Type B pancreatic cell (in vitro differentiated cells): ENCODE measurements at regions not wholly inside any gene's neighbourhood (a gene's known extent, or its start where the extent isn't known, plus 50 kb on each side); places are given as distances from the start of the nearest gene placed in this dataset.

Source experiments
- DNase-seq: peaks from one replicate; pipeline ENCODE4 v3.0.0; 2021; ENCODE audit warnings: mixed read lengths; ENCODE audit not compliant: unreplicated experiment; ENCODE audit errors: extremely low spot score
- H3K27ac Mint-ChIP-seq: 2 replicates; pipeline ENCODE4 v1.8.0; 2021; ENCODE audit warnings: mild to moderate bottlenecking, mixed read lengths
- H3K27me3 Mint-ChIP-seq: 2 replicates; pipeline ENCODE4 v1.8.0; 2021; ENCODE audit warnings: mixed read lengths
- H3K36me3 Mint-ChIP-seq: 2 replicates; pipeline ENCODE4 v1.8.0; 2021; ENCODE audit warnings: mixed read lengths
- H3K4me1 Mint-ChIP-seq: one replicate; pipeline ENCODE4 v1.8.0; 2021; ENCODE audit warnings: mixed read lengths; ENCODE audit not compliant: unreplicated experiment
- H3K4me3 Mint-ChIP-seq: 2 replicates; pipeline ENCODE4 v1.8.0; 2021; ENCODE audit warnings: mild to moderate bottlenecking, mixed read lengths
- H3K9me3 Mint-ChIP-seq: 2 replicates; pipeline ENCODE4 v1.8.0; 2021; ENCODE audit warnings: mixed read lengths
- CTCF ChIP-seq: fragments of 200-600 bp; sonication (generic); conservative IDR thresholded peaks from 2 replicates; pipeline ENCODE4 v1.5.0; 2021; ENCODE audit warnings: antibody characterized with exemption, mild to moderate bottlenecking

GRCh38 chr15:53171571-53171970, 381.4 kb upstream of the ONECUT1 start:
- Mint-ChIP-seq H3K4me1 (no peaks in the 10 kb centered on the region), H3K27ac (no peak overlapping the region), H3K9me3 (no peaks in the 10 kb centered on the region), H3K36me3 (no peaks in the 10 kb centered on the region), H3K27me3 (peaks cover 8% of the 10 kb centered on the region), H3K4me3 (no peak overlapping the region)
- DNase-seq, result no peak
- no peak for TF ChIP-seq CTCF

DNA sequence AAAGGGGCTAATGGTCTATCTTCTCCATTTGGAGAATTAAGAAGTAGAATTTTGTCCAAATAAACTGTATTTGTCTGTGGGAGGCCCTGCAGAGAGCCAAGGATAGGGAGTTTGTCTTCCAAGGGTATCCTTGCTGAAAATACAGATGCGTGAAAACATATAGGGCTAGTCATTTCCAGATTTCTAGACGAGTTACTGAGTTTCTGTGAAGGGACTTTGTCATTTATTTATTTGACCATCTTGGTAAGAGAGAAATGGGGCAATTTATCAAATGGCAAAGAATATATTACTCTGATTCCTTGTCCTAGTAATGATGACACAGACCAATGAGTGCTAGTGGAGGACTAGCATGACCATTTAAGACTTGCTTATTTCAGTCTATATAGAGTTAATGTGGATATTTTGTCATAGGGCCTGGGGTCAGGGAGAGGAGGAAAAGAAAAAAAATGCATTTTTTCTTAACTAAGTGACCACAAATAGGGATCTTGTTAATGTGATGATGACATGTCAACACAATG, 376.6 kb upstream of the ONECUT1 start:
- Mint-ChIP-seq H3K27ac (no peak overlapping the region), H3K9me3 (no peaks in the 10 kb centered on the region), H3K36me3 (no peaks in the 10 kb centered on the region), H3K4me3 (no peak overlapping the region), H3K27me3 (peaks cover 6% of the 10 kb centered on the region), H3K4me1 (no peaks in the 10 kb centered on the region)
- TF ChIP-seq CTCF, result no peak
- no peak for DNase-seq

DNA sequence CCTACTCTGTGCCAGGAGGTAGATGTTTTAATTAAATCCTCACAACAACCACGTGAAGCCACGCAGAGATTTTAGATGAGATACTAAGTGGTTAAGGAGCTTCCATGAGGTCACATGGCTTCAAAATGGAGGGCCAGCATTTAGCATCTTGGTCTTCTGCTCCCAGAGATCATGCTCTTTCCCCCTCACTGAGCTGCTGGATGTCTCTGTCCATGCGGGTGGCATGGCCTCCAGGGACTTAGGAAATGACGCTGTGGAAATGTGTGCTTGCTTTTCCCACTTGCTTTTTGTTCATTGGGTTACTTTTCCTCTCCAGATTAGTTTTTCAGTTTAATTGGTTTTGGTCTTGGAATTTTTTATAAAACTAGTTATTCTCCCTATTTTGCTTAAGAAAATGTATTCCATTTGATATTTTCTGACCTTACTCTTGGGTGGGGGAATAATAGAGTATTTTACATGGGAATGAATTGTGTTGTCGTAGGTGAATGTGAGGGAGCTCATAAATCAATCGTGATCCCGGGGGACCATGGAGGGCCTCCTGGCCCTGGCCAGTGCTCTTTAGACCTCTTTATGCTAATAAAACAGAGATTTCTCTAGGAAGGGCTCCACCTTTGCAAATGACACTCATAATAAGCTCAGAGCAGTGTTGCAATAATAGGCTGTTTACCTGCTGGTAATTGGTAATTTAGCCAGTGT, 376.0 kb upstream of the ONECUT1 start:
- Mint-ChIP-seq H3K27ac (no peak overlapping the region), H3K27me3 (peaks cover 6% of the 10 kb centered on the region), H3K4me3 (no peak overlapping the region), H3K9me3 (no peaks in the 10 kb centered on the region), H3K4me1 (no peaks in the 10 kb centered on the region), H3K36me3 (no peaks in the 10 kb centered on the region)
- DNase-seq, result no peak
- no peak for TF ChIP-seq CTCF

GRCh38 chr15:53160092-53160704, 370.1 kb upstream of the ONECUT1 start:
- Mint-ChIP-seq H3K27me3 (peaks cover 6% of the 10 kb centered on the region), H3K36me3 (no peaks in the 10 kb centered on the region), H3K9me3 (no peaks in the 10 kb centered on the region), H3K27ac (no peak overlapping the region), H3K4me3 (no peak overlapping the region), H3K4me1 (no peaks in the 10 kb centered on the region)
- TF ChIP-seq CTCF, result no peak
- no peak for DNase-seq

DNA sequence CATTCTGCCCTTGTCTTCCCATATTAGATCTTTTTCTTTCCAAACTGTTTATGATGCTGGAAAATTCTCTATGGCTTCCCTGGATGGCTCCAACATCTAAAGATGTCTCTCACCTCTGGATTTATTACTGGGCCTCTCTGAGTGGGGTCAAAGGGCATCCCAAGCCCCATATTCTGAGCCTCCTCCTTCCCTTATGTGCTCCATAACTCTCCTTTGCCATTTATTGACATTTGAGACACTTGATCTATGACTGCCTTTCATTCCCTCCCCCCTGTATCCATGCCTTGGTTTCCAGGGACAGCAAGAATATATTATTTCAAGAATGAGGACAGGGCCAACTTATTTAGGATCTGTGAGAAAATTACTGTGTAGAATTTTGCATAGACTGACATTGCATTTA, 369.3 kb upstream of the ONECUT1 start:
- Mint-ChIP-seq H3K36me3 (no peaks in the 10 kb centered on the region), H3K4me3 (no peak overlapping the region), H3K27ac (no peak overlapping the region), H3K27me3 (peaks cover 2% of the 10 kb centered on the region), H3K4me1 (no peaks in the 10 kb centered on the region), H3K9me3 (no peaks in the 10 kb centered on the region)
- TF ChIP-seq CTCF, result no peak
- no peak for DNase-seq
